Stimulated activated CD4-positive, alpha-beta T cell treated with anti-CD3 and anti-CD28 coated beads, Interleukin-1b, Interleukin-23, amount 100 ng/mL, for 48 hours (primary cell): ENCODE measurements at regions not wholly inside any gene's neighbourhood (a gene's known extent, or its start where the extent isn't known, plus 50 kb on each side); places are given as distances from the start of the nearest gene placed in this dataset.

ENCODE experiments used
- DNase-seq: peaks from one replicate; pipeline ENCODE4 v3.0.0-alpha.2; 2020

DNA sequence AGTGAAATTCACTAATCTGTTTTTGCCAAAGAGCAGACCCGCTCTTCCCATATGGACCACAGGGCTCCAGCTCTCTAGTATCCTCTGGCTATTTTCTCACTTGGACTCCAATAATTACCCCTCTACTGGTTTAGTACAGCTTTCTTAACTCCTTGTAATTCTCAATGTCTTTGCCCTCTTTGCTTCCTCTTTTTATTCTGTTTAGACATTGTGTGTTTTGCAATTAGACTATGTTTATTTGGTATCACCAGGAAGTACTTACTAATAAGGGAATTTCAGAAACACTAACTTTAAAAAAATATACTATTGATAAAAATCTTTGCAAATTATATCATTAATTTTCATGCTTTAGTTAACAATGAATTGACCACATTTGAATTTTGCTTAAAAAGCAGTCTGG, 111.6 kb upstream of the OBI1 start:
- DNase-seq = no peak

DNA sequence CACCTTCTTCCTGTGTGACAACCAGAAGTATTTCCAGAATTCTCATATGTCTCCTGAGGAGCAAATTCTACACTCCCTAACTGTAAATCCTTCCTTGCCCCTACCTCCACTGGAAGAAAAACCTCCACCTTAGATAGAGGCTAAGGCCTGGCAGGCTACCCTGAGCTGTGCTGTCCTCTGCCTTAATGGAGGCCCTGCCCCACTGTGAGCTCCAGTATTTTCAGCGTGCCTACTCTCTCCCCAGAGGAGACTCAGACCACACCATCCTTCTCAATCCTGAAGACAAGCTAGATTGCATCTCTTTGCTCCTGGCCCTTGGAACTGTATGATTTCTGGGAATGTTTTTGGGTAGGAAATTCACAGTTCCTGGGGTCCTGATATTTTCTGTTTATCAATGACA, 110.0 kb upstream of the OBI1 start:
- no peak for DNase-seq

- DNase-seq = no peak
Observed at GRCh38 chr13:78764665-78765064, 105.7 kb upstream of the OBI1 start.

DNA sequence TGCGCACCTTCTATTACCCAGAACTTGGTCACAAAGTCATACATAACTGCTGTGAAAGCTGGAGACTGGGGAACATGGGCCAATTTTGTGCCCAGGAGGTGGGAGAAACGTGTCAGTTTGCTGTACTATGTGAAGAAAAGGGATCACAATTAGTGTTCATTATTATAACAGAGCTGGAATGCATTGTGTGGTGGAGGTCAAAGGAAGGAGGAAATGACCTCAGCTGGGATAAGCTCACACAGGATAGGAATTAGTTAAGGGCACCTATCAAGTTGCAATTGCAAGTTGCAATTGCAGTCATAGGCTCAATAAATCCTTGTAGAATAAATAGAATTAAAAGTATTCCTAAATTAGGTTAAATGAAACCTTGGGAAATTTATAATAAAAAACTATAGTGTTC, 103.9 kb upstream of the OBI1 start:
- no peak for DNase-seq

GRCh38 chr13:78759704-78760103, 100.7 kb upstream of the OBI1 start:
- no peak for DNase-seq

- no peak for DNase-seq
Observed at GRCh38 chr13:78758549-78758948, 99.6 kb upstream of the OBI1 start.

DNA sequence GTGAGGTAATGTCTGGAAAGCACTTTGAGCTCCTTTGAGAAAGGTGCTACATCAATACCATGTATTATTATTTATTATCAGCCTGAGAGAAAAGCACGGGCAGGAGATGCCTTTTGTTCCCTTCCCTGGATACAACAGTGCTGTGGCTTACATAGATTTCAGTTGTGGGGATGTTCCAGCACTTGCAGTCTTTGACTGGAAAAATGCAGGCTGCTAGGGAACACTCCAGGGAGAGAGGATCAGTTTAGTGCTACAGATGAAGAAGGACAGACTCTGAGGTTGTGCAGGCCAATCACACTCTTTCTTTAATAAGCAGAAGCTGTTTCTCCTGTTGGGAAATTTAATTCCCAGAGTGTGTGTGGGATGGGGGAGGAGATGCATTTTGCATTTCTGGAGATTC, 94.5 kb upstream of the OBI1 start:
- no peak for DNase-seq

DNA sequence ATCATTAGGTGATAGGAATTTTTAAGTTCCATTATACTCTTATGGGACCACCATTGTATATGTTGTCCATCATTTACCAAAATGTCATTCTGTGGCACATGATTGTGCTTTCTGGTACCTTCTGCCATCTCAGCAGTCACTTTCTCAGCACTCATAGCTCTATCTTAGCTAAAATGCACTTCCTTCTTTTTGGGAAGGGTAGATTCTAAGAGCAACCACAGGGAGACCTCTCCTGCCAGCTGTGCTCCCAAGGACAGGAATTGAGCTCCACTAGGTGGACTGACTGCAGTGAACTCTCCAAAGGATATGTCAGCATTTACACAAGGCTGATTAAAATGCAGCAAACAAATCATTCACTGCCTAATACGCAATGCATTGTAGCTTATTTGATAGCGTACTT, 91.8 kb upstream of the OBI1 start:
- DNase-seq = no peak

GRCh38 chr13:78743973-78744372, 85.0 kb upstream of the OBI1 start:
- no peak for DNase-seq

- no peak for DNase-seq
Observed at GRCh38 chr13:78742659-78743058, 83.7 kb upstream of the OBI1 start.

GRCh38 chr13:78736142-78736541, 77.2 kb upstream of the OBI1 start:
- no peak for DNase-seq

DNA sequence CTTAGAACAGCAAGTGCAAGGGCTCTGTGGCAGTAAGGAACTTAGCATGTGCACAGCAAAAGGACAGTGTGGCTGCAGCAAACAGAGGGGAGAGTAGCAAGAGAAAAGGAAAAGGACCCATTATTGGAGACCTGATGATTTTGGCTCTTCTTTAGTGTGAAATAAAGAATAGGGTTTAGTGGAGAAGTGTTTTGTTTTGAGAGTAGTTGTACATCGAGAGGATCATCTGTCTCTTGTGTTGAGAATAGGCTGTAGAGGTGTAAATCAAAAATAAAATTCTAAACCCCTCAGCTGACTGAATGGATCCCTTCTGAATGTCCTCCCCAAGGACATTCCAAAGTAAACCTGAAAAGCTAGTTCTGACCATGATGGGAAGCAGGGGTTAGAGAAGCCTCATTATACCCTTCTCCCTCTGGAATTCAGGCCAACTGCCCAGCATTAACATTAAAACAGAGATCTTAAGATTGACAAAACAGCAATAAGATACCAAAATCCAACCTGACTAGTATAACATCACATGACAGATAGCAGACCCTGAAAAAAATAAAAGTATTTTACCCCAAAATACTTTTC, 73.6 kb upstream of the OBI1 start:
- DNase-seq = no peak

- DNase-seq = no peak
Observed at GRCh38 chr13:78722700-78723099, 63.7 kb upstream of the OBI1 start.

DNA sequence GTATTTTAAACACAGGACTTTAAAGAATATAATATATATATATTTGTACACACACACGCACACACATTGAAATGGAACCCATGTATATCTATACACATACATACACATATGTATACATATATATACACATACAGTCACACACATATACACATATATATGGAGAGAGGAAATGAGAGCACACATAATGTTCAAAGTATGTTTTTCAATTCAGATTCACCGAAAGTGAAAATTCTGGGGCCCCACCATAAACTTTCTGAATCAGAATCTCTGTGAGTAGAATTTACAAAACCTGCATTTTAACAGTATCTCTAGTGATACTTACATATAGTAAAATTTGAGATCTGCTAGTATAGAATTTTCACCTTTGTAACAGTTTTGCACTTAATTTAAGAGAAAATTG, 60.4 kb upstream of the OBI1 start:
- no peak for DNase-seq

DNA sequence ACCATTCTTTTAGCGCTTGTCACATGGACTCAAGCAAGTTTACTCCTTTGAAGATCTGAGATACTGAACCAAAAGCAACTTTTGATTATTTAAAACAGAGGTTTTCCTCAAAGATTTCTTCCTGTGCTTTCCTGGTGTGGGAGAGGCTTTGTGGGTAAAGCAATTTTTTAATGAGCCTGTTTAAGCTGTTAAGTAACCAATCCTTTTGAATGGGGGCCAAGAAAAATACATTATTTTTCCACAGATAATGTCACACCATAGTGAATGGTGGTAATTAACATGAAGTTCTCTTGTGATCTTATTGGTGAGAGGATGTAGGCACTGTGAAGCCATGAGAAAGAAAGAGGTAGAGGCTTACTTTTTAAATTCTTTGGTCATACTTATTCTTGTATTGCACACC, 55.8 kb upstream of the OBI1 start:
- DNase-seq = no peak

DNA sequence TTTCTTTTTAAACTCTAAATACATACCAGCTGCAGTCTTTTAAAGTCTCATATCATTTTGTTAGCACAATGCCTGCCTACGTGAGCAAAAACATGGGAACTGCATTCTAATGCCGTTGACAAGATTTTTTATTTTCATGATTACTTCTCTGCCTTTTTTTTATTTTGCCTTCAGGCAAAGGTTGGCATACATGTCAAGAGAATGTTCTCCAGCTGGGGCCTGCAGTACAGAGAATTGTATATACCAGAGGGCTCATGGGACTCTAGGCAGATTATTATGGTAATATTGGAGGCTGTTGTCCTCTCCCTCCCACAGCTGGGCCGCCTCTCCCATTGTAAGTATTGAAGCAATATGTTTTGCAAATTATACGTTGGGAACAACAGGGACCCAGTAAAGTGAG, 53.9 kb upstream of the OBI1 start:
- DNase-seq = no peak

GRCh38 chr13:78709028-78709427, 50.1 kb upstream of the OBI1 start:
- DNase-seq = no peak
